NCI-H1417 treated with DMSO at 0.1 percent for 48 hours (cell line): ENCODE measurements at regions not wholly inside any gene's neighbourhood (a gene's known extent, or its start where the extent isn't known, plus 50 kb on each side); places are given as distances from the start of the nearest gene placed in this dataset.

Experiments
- DNase-seq: peaks from one replicate; lab custom pipeline; 2025; lab: John Stamatoyannopoulos, UW

DNA sequence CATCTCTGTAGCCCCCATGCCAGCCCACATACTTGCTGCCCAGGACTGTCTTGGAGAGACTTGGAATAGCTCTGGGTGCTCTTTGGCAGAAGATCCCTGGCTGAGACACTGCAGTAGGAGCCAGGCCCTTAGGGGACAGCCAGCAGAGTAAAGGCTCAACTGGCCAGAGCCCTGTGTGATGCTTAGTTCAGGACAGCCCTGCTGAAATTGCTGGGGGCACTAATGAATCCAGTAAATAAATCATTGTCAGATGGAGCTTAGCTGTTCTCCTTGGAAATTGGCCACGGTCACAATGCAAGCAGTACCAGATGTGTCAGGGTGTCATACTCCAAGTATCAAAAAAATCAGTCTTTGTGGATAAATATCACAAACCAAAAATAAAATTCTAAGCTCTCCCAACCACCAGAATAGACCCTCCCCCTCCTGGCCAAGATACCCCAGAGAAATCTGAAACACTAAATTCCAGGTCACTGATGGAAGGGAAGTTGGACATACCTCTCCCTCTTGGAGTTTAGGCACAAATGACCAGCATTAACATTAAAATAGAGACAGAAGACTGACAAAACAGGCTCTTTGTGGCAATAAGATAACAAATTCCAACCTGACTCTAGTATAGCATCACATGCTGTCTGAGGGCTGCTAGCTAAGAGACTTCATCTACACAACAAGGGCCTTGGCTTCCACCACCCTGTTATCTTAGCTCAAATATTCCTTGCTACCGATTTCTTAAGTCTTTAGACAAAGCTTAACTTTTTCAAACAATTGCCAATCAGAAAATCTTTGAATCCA, 83.2 kb upstream of the DNAH14 start:
- no peak for DNase-seq

- DNase-seq, result no peak
Observed at GRCh38 chr1:224850446-224850845, 79.0 kb upstream of the DNAH14 start.

- no peak for DNase-seq
Observed at GRCh38 chr1:224851210-224851847, 78.1 kb upstream of the DNAH14 start.

DNA sequence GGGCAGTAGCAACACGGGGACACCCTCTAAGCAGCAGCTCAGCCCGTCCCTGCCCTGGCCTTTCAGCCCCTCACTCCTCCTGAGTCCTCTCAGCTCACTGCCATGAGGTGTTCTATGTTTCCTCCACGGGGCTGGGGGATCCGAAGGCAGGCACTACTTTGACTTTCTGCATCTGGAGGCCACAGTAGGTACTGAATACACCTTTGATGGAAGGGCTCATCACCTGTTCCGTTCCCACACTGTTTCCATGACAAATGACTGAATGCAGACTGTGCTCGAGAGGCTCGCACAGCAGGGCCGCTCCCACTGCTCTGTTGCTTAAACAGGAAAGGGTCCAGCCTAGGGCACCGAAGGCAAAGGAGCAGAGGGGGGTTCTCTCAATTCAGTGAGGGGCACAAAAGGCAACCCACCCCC, 77.6 kb upstream of the DNAH14 start:
- DNase-seq, result no peak

- peak; percentile 16 for DNase-seq
Observed at GRCh38 chr1:224852901-224853568, 76.4 kb upstream of the DNAH14 start.

- no peak for DNase-seq
Observed at GRCh38 chr1:224856973-224857372, 72.5 kb upstream of the DNAH14 start.

- no peak for DNase-seq
Observed at GRCh38 chr1:224859651-224860050, 69.8 kb upstream of the DNAH14 start.

DNA sequence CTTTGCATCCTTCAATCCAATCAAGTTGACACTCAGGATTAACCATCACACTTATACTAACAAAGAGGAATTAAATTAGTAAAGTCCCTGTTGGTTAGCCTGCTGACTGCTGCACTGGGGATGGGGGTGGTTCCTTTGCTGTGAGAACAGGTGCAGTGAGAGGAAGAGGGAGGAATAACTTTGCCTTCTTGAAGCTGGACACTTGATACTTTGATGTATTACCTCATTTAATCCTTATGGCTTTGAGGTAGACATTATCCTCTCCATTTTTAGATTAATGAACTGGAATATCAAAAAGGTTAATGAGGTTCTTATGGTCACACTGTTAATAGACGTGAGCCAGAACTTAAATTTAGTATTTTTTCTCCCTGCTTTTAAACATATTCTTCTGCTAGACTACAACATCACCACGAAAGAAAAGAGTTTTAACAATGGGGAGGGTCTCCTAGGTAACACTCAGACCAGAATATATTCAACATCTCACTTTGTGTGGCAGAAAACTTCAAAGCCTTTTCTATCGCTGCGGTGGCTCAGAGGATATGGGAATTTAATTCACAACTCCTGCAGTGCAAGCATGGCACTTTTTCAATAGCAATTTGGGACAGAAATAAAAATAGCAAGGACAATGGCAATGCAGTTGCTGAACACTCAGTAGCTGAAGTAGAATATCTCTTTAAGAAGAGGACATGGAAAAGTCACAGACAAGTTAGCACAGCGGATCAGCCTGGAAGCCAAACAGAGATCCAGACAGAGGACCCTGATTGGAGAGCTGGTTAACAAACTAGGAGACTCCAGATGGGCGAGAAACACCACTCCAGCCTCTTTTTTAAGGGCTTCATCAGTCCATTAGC, 68.8 kb upstream of the DNAH14 start:
- DNase-seq, result no peak

DNA sequence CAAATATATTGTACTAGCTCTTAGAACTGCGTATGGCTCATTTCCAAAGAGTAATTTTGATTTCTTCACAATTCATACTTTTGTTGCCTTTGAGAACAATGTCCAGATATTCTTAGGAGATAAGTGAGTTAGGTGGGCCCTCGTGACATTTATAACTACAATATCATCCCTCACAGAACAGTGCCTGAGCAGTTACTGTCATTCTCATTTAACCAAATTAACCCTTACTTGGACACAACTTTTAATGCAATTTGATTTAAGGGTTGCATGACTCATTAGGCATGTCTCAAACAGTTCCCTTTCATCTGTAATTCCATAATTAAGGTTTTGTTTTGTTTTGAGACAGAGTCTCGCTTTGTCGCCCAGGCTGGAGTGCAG, 68.1 kb upstream of the DNAH14 start:
- DNase-seq, result no peak

- no peak for DNase-seq
Observed at GRCh38 chr1:224863486-224863885, 66.0 kb upstream of the DNAH14 start.

DNA sequence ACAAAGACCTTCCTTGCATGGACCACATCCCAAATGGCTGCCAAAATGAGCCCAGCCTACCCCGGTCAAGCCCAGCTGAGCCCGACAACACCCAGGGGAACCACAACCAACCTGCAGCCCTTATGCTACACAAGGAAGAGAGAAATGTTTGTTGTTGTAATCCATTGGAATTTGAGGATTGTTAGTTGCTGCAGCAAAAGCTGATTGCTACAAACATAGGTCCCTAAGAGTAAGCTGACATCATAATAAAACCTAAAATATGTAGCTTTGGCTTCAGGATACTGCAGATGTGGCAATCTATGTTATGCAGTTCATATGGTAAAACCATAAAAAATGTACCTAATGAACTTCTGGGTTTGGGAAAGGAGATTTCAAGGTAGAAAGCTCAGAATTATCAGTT, 65.5 kb upstream of the DNAH14 start:
- DNase-seq, result no peak

GRCh38 chr1:224865510-224865909, 64.0 kb upstream of the DNAH14 start:
- no peak for DNase-seq

DNA sequence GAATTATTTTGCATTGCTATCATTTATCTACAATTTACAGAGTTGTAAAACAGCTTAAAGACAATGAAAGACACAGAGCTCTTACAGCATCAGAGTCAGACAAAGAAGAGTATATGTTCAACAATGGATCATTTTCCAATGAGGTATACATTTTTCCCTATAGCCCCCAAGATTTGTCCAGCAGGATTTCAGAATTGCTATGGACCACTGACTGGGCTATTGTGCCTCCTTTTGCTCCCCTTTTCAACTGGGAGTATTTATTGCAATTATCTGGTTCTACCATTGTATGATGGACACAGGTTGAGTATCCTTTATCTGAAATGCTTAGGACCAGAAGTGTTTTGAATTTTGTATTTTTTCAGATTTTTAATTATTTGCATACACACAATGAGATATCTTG, 62.5 kb upstream of the DNAH14 start:
- DNase-seq, result no peak

GRCh38 chr1:224867715-224868114, 61.8 kb upstream of the DNAH14 start:
- no peak for DNase-seq

- DNase-seq, result no peak
Observed at GRCh38 chr1:224872832-224873433, 56.5 kb upstream of the DNAH14 start.

GRCh38 chr1:224873434-224874369, 55.8 kb upstream of the DNAH14 start:
- DNase-seq, result no peak

DNA sequence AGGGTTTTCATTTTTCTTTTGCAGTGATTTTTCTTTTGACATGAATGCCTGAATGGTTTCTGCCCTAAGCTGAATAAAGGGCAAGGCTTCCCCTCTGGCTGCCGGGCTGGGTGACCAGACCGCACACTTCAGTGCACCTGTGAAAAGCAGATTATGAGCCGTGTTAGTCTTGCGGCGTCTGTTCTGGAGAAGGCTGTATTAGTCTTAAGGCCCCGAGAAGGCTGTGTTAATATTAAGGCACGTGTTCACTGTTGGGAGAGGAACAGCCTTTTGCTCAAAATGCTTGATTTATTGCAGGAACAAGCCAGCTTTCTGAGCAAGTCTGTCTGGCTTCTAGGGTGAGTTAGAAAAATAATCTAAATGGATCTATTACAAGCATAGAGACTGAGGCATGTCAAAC, 54.7 kb upstream of the DNAH14 start:
- no peak for DNase-seq

DNA sequence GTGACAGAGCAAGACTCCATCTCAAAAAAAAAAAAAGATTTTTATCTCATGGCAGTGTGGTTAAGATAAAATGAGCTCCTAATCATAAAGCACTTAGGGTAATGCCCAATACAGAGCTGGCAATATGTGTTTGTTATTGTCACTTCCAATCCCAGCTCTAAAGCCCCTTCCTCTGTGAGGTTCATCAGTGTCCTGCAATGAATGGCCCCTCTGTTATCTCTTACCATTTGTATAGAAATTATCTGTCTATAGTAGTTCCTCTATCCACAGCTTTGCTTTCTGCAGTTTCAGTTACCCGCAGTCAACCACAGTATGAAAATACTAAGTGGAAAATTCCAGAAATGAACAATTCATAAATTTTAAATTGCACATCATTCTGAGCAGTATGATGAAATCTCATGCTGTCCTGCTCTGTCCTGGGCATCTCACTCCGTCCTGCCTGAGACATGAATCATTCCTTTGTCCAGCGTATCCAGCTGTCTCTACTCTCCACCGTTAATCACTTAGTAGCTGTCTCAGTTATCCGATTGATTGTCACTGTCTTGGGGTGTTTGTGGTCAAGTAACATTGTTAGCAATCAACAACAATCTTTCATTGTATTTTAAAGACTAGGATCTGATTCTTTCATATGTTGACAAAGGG, 50.2 kb upstream of the DNAH14 start:
- DNase-seq, result no peak
